ENCODE measurements at regions not wholly inside any gene's neighbourhood (a gene's known extent, or its start where the extent isn't known, plus 50 kb on each side); places are given as distances from the start of the nearest gene placed in this dataset.

GRCh38 chr13:40127925-40128324 is 472.5 kb downstream of the COG6 start:
- Histone ChIP-seq H3K27me3 (ENCODE audit: control insufficient read depth, insufficient read depth, low read length) (no peaks in the 10 kb centered on the region), H3K36me3 (ENCODE audit: control insufficient read depth, insufficient read depth, low read length) (no peaks in the 10 kb centered on the region), H3K4me2 (ENCODE audit: extremely low read depth, insufficient read depth, low read length) (no peak overlapping the region), H3K9me3 (ENCODE audit: control insufficient read depth, insufficient read depth, low read depth, low read length) (no peaks in the 10 kb centered on the region), H4K20me1 (ENCODE audit: control insufficient read depth, extremely low read depth, insufficient read depth, low read length) (no peaks in the 10 kb centered on the region), H3K79me2 (ENCODE audit: control insufficient read depth, insufficient read depth, low read length) (no peaks in the 10 kb centered on the region), H3K4me3 (replicated peaks in 1 of 4; ENCODE audit: control extremely low read depth in 1 of 4, insufficient read depth in 1 of 4, low read depth in 3 of 4, low read length in 4 of 4) (no peak overlapping the region), H3K4me1 (ENCODE audit: control insufficient read depth, extremely low read depth, insufficient read depth, low read length) (no peaks in the 10 kb centered on the region), H3K27ac (ENCODE audit: insufficient read depth, low read length) (no peak overlapping the region), H3K9ac (ENCODE audit: insufficient read depth, low read length) (no peak overlapping the region), H2AFZ (ENCODE audit: low read length) (no peak overlapping the region)
- no peak for TF ChIP-seq CTCF (conservative IDR thresholded peaks at IDR 0.05 in 1 of 2, IDR thresholded peaks at IDR 0.05 in 1 of 2; ENCODE audit: low read depth in 1 of 2, low read length in 2 of 2)
- no peak for TF ChIP-seq EZH2 (IDR thresholded peaks at IDR 0.05; ENCODE audit: low read length, missing control alignments)
- no peak for DNase-seq (ENCODE audit: low read depth in 2 of 2)

- H3K27ac ChIP-seq (ENCODE audit: insufficient read depth, low read length), result no peak overlapping the region
- H3K79me2 ChIP-seq (ENCODE audit: control insufficient read depth, insufficient read depth, low read length), result no peaks in the 10 kb centered on the region
- no peaks in the 10 kb centered on the region for H3K9me3 ChIP-seq (ENCODE audit: control insufficient read depth, insufficient read depth, low read depth, low read length)
- no peak for TF ChIP-seq EZH2 (IDR thresholded peaks at IDR 0.05; ENCODE audit: low read length, missing control alignments)
- no peak for TF ChIP-seq CTCF (conservative IDR thresholded peaks at IDR 0.05 in 1 of 2, IDR thresholded peaks at IDR 0.05 in 1 of 2; ENCODE audit: low read depth in 1 of 2, low read length in 2 of 2)
- H3K27me3 ChIP-seq (ENCODE audit: control insufficient read depth, insufficient read depth, low read length), result no peaks in the 10 kb centered on the region
- H3K36me3 ChIP-seq (ENCODE audit: control insufficient read depth, insufficient read depth, low read length), result no peaks in the 10 kb centered on the region
- H3K9ac ChIP-seq (ENCODE audit: insufficient read depth, low read length), result no peak overlapping the region
- H3K4me3 ChIP-seq (replicated peaks in 1 of 4; ENCODE audit: control extremely low read depth in 1 of 4, insufficient read depth in 1 of 4, low read depth in 3 of 4, low read length in 4 of 4), result no peak overlapping the region
- H4K20me1 ChIP-seq (ENCODE audit: control insufficient read depth, extremely low read depth, insufficient read depth, low read length), result no peaks in the 10 kb centered on the region
- DNase-seq (ENCODE audit: low read depth in 2 of 2), result no peak
- H3K4me2 ChIP-seq (ENCODE audit: extremely low read depth, insufficient read depth, low read length), result no peak overlapping the region
- H3K4me1 ChIP-seq (ENCODE audit: control insufficient read depth, extremely low read depth, insufficient read depth, low read length), result no peaks in the 10 kb centered on the region
- H2AFZ ChIP-seq (ENCODE audit: low read length), result no peak overlapping the region
Observed at GRCh38 chr13:40129467-40129866, 474.0 kb downstream of the COG6 start.

GRCh38 chr13:40130871-40131636 is 475.6 kb downstream of the COG6 start:
- Histone ChIP-seq H3K27me3 (ENCODE audit: control insufficient read depth, insufficient read depth, low read length) (no peaks in the 10 kb centered on the region), H3K4me3 (replicated peaks in 1 of 4; ENCODE audit: control extremely low read depth in 1 of 4, insufficient read depth in 1 of 4, low read depth in 3 of 4, low read length in 4 of 4) (no peak overlapping the region), H2AFZ (ENCODE audit: low read length) (no peak overlapping the region), H3K4me2 (ENCODE audit: extremely low read depth, insufficient read depth, low read length) (no peak overlapping the region), H3K27ac (ENCODE audit: insufficient read depth, low read length) (no peak overlapping the region), H3K36me3 (ENCODE audit: control insufficient read depth, insufficient read depth, low read length) (no peaks in the 10 kb centered on the region), H3K9ac (ENCODE audit: insufficient read depth, low read length) (no peak overlapping the region), H4K20me1 (ENCODE audit: control insufficient read depth, extremely low read depth, insufficient read depth, low read length) (no peaks in the 10 kb centered on the region), H3K4me1 (ENCODE audit: control insufficient read depth, extremely low read depth, insufficient read depth, low read length) (no peaks in the 10 kb centered on the region), H3K9me3 (ENCODE audit: control insufficient read depth, insufficient read depth, low read depth, low read length) (no peaks in the 10 kb centered on the region), H3K79me2 (ENCODE audit: control insufficient read depth, insufficient read depth, low read length) (no peaks in the 10 kb centered on the region)
- peak; percentile 68 for DNase-seq (ENCODE audit: low read depth in 2 of 2)
- TF ChIP-seq CTCF (conservative IDR thresholded peaks at IDR 0.05 in 1 of 2, IDR thresholded peaks at IDR 0.05 in 1 of 2; ENCODE audit: low read depth in 1 of 2, low read length in 2 of 2) (no peak), EZH2 (IDR thresholded peaks at IDR 0.05; ENCODE audit: low read length, missing control alignments) (no peak)

Measured in fibroblast of lung (primary cell).